HG03432 (cell line): ENCODE measurements at regions not wholly inside any gene's neighbourhood (a gene's known extent, or its start where the extent isn't known, plus 50 kb on each side); places are given as distances from the start of the nearest gene placed in this dataset.

Source experiments
- ATAC-seq: cut with Tn5 transposase; IDR thresholded peaks from one replicate; pipeline ENCODE4 v1.9.1; 2021; ENCODE audit warnings: mild to moderate bottlenecking, moderate library complexity; ENCODE audit not compliant: unreplicated experiment

- no peak for ATAC-seq
Measured at GRCh38 chr21:18931237-18931636, 527.7 kb upstream of the TMPRSS15 start.

- no peak for ATAC-seq
Measured at GRCh38 chr21:18937337-18937736, 533.8 kb upstream of the TMPRSS15 start.

GRCh38 chr21:18940791-18941190 lies 537.2 kb upstream of the TMPRSS15 start:
- no peak for ATAC-seq

- ATAC-seq: no peak
Measured at GRCh38 chr21:18950045-18950740, 546.6 kb upstream of the TMPRSS15 start.

- ATAC-seq: no peak
Measured at GRCh38 chr21:18951271-18952038, 547.9 kb upstream of the TMPRSS15 start.

- ATAC-seq: no peak
Measured at GRCh38 chr21:18954441-18954844, 550.9 kb upstream of the TMPRSS15 start.

- ATAC-seq: no peak
Measured at GRCh38 chr21:18959817-18960216, 556.2 kb upstream of the TMPRSS15 start.

- ATAC-seq: no peak
Measured at GRCh38 chr21:18960306-18960705, 556.7 kb upstream of the TMPRSS15 start.

- ATAC-seq: no peak
Measured at GRCh38 chr21:18970416-18970815, 566.8 kb upstream of the TMPRSS15 start.

- ATAC-seq: no peak
Measured at GRCh38 chr21:18970941-18971340, 567.4 kb upstream of the TMPRSS15 start.

- no peak for ATAC-seq
Measured at GRCh38 chr21:18985584-18985983, 582.0 kb upstream of the TMPRSS15 start.

GRCh38 chr21:18986197-18986596 lies 582.6 kb upstream of the TMPRSS15 start:
- no peak for ATAC-seq

GRCh38 chr21:18987520-18988026 lies 584.0 kb upstream of the TMPRSS15 start:
- ATAC-seq: no peak

- ATAC-seq: no peak
Measured at GRCh38 chr21:18989953-18990495, 586.4 kb upstream of the TMPRSS15 start.

- no peak for ATAC-seq
Measured at GRCh38 chr21:18991846-18992245, 588.3 kb upstream of the TMPRSS15 start.

- ATAC-seq: no peak
Measured at GRCh38 chr21:19010251-19010650, 606.7 kb upstream of the TMPRSS15 start.

- ATAC-seq: no peak
Measured at GRCh38 chr21:19010996-19011395, 607.4 kb upstream of the TMPRSS15 start.

- no peak for ATAC-seq
Measured at GRCh38 chr21:19011451-19011850, 607.9 kb upstream of the TMPRSS15 start.

GRCh38 chr21:19013916-19014315 lies 610.3 kb upstream of the TMPRSS15 start:
- no peak for ATAC-seq

- ATAC-seq: no peak
Measured at GRCh38 chr21:19018529-19018928, 614.9 kb upstream of the TMPRSS15 start.

GRCh38 chr21:19022978-19023377 lies 619.4 kb upstream of the TMPRSS15 start:
- no peak for ATAC-seq

- ATAC-seq: no peak
Measured at GRCh38 chr21:19026911-19027310, 623.3 kb upstream of the TMPRSS15 start.
